GM21737 (cell line): ENCODE measurements at regions not wholly inside any gene's neighbourhood (a gene's known extent, or its start where the extent isn't known, plus 50 kb on each side); places are given as distances from the start of the nearest gene placed in this dataset.

ENCODE experiments used
- ATAC-seq: cut with Tn5 transposase; IDR thresholded peaks from one replicate; pipeline ENCODE4 v1.9.1; 2021; ENCODE audit warnings: mild to moderate bottlenecking, moderate library complexity; ENCODE audit not compliant: unreplicated experiment

DNA sequence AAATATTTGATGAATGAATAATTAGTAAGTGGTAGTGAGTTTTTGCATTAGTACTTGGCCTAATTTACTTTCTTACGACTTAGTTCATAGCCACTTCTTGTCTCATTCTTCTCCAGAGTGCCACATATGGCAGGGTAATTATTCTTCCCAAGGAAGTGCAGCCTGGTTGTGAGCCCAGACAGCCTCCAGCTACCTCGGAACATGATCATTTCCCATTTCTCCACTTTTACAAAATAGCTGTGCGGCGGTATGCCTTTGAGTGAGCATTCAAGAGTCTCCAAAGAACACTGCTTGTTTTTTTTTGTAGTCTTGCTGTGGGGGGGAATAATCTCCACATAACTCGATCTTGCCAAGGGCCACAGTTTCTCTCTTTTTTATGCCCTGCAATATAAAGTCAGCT, 765.0 kb downstream of the HDGFL1 start:
- no peak for ATAC-seq

DNA sequence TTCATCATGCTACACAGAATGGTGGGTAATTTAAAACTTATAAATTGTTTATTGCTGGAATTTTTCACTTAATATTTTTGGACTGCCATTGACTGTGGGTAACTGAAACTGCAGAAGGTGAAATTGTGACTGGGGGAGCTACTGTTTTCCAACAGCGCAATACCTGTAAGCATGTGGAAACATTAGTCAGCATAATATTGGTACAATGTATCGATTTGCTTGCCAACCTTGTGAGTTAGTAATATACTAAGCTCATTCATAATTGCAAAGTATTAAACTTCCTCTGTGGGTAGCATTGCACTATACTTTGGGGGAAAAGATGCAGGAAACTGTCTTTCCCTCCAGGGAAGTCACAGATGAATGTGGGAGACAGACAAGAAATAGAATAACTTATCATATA, 766.5 kb downstream of the HDGFL1 start:
- no peak for ATAC-seq

DNA sequence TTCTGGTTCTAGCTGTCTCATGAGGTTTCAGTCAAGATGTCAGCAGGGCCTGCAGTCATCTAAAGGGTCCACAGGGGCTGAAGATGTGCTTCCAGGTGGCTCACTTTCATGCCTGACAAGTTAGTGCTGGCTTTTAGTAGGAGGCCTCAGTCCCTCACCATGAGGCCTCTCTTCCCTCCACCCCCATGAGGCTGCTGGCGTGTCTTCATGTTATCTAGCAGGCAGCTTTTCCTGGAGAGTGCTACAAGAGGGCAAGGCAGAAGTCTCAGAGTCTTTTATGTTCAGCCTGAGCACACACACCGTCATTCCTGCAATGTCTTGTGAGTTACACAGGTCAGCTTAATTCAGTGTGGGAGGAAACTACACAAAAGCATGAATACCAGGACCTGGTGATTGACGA, 769.9 kb downstream of the HDGFL1 start:
- no peak for ATAC-seq

DNA sequence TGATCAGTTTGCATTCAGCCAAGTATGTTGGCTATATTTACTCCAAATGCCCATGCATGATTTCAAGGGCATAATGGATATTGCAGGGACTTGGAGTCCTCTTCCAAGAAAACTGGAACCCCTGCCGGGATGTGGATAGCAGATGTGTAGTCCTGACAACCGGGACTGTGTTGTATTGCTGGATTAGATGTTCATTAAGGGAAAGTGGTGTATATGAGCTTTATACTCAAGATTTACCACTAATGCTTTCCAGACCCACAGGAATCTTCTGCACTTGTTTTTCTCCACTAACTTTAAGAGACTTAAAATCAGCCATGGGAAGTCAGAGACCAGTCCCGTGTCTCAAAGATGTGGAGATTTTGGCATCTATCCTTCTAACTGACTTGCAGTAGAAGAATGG, 770.9 kb downstream of the HDGFL1 start:
- ATAC-seq = no peak

DNA sequence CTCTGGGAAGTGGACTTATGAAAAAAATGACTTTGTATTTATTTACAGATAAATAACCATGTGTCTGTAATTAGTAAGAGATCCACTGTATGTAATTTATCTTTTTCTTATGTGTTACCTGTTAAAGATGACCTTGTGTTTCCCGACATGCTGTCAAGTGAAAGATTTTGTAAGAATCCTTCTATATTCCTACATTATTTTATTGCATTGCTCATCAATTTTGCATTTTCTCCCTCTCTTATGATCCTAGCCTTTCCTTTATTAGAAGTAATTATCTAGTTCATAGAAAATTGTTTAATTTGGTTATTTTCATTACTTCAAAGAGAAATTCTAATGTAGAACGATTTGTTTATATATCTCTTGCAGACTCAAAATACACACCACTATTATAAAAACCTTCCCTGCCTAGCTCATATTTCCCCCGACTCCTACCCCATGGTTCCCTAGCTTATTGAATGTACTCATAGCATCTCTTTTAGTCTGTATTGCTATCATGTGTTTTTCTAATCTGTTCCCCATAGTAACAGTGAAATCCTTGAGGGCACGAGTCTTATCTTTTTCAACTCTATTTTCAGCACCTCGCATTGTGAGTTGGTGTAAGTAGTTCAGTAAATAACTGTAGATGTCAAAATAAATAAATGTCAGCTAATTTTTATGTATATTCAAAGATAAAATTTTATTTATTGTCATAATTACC, 774.4 kb downstream of the HDGFL1 start:
- ATAC-seq = no peak

DNA sequence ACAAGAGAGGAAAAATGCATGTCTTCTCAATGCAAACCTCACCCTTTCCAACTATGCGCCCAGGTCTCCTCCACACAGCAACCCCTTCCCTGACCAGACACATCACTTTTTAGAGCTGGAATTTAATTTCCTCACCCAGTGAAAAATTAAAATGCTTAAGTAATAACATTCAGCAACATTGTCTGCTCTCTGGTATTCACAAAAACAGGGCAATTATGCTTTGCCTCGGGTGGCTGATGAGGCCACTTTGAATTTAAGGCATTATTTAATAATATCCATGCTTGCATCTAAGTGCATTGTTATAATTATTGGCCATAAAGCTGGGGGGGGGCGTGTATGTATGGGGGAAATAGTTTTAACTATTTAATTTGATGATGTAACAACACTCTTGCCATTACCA, 777.8 kb upstream of the NRSN1 start:
- ATAC-seq = no peak

DNA sequence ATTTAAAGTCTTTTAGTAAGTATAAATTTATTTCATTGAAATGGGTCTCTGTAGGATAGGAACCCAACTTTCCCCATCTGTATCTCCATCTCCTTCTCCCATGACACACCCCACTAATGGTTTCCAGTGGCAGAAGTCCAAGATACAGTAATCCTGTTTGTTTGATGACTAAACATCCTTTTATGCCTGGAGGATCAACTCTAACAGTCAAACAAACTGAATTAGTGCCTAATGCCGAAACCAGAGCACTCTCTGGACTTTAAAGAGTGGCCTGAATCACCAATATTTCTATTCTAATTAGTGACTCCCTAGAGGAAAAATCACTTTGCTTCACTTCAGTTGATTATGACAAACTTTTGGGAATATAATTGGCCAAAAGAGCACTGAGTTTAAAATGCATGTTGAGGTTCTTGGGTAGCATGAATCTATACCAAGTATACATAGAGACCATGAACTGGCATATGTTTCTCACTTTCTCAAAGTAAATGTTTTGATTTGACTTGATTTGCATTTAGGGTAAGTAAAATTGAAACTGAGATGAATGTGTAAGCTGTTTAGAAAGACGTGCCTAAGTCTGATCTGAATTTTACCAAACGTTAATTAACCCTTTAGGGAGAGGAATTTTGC, 776.4 kb upstream of the NRSN1 start:
- no peak for ATAC-seq

DNA sequence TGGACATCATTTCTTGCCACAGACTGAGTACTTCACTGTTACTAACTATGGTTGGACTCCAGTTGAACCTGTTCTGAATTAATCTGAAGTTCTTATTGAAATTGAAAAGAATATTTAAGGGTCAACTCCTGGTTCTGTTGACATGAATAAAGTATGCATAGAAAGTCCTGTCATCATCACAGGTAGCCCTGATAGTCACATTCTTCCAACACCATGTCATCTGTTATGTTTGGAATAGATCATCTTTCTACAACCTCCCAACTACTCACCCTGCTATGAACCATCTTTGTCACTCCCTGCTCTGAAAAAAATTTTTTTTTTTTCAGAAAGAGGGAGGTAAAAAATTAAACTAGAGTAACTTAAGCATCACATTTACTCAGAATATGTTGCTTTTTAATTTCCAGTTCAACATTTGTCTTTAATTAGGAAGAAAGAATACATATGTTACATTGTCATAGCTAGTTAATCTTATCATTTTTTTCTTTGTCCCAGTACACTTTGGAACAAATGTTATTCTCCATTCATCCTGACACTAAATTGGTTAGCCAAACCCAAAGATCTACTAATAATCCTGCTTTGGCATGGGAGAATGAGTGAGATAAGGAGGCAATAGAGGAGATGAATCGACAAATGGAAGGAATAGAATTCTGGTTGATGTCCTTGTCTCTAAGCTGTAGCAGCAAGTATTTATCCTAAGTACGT, 775.1 kb upstream of the NRSN1 start:
- ATAC-seq = no peak

DNA sequence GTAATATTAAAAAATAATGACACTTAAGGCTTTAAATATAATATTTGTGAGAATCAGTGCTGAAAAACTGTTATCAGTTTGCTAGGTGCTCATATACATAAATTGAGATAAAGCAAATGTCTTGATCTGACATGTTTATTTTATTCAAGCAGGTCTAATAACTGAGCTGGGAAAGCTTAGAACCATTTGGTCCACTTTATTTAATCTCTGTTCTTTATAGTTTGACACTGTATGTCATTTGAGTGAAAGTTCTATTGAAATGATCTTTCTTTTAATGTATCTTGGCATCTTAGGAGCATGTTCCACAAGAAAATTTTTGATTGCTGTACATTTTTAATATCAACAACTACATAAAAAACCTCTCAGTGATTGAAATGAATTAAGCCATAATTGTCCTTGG, 772.0 kb upstream of the NRSN1 start:
- no peak for ATAC-seq

DNA sequence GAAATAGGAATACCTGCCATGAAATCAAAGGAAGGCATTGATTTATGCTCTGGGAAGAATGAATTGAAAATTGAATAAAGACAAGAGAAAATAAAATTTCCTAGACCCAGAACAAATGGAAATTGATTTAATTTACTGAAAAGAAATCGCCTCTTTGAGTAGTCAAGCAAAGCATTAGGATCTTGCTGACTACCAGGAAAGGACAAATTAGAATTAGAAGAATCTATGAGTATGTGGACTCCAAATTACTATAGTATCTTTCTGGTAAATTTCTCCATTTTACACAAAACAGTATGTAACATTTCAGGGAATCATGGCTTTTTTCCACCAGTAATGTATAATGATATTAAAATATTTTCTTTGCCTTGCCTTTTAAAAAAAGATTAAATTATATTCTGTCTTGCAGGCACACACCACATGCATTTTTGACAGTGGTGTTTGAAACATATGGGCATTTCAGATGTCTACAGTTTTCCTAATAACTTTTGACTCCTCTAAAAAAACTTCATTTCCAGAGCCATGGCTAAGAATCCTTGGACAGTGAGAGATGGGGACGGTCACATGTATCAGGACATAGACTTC, 768.7 kb upstream of the NRSN1 start:
- ATAC-seq = no peak

DNA sequence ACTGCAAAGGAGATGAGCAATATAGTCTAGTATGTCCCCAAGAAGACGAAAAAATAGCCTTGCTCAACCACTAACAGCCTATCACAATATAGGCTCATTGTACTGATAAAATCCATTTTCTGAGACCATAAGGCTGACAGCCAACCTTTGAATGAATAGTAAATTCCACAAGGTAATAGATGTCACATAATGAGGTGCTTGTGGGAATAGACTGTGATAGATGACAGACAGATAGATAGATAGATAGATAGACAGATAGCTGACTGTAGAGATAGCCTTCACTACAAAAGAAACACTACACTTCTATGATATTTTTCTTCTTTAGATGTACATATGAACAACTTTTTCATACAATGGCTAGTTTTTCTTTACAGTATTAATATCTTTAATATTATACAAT, 760.3 kb upstream of the NRSN1 start:
- no peak for ATAC-seq

DNA sequence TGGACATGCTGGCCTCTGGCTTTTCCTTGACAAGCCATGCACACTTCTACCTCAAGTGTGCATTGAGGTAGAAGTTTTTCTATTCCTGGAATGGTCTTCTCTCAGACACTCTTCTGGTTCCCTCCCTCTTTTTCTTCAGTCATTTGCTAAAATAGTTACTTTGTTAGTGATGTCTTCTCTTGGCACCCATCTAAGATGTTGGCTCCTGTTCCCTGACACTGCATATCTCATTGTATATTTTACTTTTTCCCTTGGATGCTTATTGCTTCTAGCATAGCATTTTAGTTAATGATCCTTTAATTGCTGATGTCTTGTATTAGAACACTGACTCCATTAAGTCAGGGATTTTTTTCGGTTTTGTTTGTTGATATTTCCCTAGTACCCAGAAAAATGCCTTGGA, 758.7 kb upstream of the NRSN1 start:
- no peak for ATAC-seq

DNA sequence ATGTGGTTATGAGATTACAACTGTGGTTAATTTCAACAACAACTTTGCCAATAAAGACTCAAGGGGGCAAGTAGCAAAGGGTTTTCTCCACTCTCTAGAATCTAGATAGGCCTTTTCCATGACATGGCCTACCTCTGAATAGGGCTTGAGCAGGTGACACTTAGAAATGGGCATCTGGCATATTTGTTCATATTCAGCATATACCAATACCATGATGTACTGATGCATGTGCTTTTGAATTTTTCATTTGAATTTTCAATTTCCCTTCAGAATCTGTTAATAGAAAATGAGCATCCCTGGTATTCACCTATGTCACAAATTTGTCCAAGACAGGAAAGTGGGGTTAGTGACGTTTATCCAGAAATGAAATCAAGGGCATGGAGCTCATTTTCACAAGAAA, 757.5 kb upstream of the NRSN1 start:
- ATAC-seq = no peak

DNA sequence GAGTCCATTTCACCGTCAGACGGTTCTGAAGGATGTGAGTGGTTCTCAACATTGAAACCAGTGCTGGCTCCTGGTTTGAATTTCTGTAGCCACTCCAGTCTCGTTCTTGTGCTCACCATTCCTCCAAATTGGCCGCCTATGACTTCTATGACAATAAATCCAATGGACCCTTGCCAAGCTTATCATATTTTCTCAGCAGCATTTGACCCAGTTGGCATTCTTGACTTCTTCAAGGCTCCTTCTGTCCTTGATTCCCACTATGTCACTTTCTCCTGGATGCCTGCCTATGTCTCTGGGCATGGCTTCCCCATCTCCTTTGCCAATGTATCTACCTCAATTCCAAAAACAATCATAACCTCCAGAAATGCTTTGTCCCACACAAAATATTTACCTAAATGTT, 756.0 kb upstream of the NRSN1 start:
- no peak for ATAC-seq

DNA sequence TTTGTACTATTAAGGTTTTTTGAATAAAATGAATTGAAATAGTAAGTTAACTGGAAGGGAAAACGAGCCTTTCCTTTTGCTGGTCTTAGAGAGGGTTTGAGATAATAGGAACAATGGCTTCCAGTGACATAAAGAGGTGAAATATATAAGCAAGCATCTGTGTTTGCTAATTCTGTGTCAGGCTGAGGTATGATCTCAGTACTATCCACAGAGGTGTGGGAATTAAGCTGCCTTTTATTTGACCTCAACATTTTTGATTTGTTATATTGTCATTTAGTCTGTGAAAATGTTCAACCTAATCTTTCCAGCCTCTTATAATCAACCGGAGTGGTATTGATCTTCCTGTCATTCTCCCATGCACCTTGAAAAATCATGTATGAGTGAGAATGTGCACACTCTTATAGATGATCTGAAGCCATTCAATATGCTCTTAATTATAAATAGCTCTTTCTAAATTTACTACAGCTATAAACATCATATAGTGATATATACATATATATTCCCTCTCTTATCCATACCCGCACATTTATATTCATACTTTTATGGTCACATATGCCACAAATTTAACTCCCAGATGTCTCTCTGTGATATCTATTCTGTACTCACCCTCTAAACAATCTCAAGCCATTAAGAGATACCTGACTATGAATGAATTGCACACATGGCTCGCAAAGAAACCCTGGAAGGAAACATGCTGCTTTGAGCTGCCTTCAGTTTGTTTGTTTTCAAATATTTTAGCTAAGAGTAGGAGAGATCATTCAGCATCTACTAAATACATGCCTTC, 754.7 kb upstream of the NRSN1 start:
- ATAC-seq = no peak

DNA sequence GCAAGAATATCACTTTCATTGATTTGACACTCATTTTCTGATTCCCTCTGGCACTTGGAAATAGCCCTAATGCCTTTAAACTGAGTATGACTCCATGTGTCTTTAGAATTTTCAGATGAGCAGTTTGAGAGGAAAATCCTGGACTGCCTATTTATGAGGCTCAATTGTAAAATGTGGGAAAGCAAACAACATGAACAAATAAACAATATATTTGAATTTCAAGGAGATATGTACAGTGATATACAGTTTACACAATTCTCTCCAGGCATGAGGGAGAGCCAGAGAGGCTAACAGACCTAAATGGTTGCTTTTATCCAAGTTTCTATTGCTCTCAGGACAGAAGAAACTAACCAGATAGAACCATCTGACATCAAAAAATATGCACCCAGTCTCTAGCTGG, 748.2 kb upstream of the NRSN1 start:
- no peak for ATAC-seq

DNA sequence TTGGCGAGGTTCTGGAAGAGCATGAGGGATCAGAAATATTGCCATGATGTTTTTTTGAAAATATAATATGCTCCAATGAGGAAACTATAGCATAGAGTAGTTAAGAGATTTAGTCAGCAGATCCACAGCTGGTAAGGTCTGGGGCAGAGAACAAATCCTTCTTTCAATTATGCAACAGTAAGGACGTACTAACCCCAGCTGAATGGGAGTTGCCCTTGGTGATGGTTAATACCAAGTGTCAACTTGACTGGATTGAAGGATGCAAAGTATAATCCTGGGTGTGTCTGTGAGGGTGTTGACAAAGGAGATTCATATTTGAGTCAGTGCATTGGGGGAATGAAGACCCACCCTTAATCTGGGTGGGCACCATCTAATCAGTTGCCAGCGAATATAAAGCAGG, 745.5 kb upstream of the NRSN1 start:
- no peak for ATAC-seq

DNA sequence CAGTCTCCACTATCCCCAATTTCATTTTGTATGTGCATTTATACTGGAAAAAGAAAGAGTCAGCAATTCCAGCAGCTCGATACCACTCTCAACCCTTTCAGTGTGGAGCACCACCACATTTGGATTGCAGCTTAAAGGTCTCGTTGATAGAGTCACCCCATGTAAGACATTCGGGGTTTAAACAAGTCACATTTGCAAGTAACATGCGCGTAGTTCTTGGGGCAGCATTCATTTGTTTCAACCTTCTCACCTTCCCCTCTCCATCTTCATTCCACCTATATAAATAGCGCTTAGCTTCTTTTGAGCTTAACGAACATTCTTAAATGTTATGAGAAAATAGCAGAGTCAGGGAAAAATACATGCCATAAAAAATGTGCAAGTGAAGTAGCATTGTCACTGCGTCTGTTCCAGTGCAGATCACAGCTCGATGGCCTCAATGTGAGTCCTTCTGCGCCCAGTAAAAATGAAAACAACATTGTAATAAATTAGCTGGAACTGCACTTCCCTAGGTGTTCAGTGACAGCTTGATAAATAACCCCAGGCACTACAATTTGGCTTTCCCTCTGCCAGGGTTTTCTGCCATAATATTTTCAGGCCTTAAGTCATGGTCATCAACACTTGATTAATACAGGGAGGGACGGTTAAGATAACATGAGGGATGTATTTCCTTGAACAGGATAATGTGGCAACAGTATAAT, 737.8 kb upstream of the NRSN1 start:
- no peak for ATAC-seq

DNA sequence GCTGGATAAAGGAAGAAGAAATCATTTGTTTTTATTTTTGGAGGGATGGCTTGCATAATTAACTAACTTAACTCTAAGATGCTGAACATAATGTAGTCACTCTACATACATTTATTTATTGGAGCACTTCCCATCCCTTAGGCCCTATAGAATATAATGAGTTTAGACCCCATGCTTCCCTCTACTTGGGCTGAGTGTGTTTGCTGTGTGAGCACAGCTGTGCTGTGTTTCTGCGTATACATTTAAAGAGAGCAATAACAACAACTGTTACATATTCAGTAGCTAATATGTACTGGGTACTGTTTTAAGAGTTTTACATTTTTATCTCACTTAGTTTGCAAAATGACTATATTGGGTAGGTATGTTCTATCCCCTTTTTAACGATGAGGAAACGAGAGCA, 736.6 kb upstream of the NRSN1 start:
- ATAC-seq = no peak

DNA sequence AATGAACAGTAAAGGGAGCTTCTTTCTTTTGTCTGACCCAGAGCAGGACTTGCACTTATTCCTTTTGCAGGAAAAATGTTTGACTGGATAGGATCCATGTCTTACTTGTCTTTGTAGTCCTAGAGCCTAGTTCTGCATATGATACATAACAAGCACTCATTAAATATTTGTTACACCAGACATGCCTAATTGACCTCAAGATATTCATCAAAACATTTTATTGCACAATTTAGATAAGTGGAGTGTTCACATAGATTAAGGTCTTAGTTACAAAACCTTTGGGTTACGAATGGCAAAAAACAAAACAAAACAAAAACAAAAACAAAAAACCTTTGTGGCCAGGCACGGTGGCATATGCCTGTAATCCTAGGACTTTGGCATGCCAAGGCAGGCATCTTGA, 735.8 kb upstream of the NRSN1 start:
- ATAC-seq = no peak

DNA sequence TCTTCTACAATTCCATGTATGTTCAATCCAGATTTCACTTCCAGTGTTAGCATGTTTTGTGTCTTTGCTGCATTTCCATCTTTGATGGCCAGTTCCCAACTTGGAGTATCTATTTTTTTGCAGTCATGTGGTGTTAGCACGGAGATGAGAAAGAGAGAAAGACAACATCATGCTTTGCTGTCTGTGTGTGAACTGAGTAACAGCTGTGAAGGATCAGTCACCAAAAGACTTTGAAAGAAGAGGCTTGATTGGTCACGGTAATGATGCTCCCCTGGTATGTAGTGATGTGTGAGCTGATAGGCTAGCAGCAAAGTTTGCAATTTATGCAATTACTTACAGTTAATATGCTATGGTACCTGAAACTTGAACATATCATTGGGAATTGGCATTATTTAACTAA, 731.3 kb upstream of the NRSN1 start:
- ATAC-seq = no peak
